HG02970 (cell line): ENCODE measurements at regions not wholly inside any gene's neighbourhood (a gene's known extent, or its start where the extent isn't known, plus 50 kb on each side); places are given as distances from the start of the nearest gene placed in this dataset.

ENCODE experiments used
- ATAC-seq: cut with Tn5 transposase; IDR thresholded peaks from one replicate; pipeline ENCODE4 v1.9.1; 2021; ENCODE audit warnings: mild to moderate bottlenecking, moderate library complexity, moderate number of reproducible peaks; ENCODE audit not compliant: unreplicated experiment, low FRiP score

- ATAC-seq, result no peak
Observed at GRCh38 chr4:162268911-162269310, 105.1 kb upstream of the FSTL5 start.

- ATAC-seq, result no peak
Observed at GRCh38 chr4:162265802-162266201, 102.0 kb upstream of the FSTL5 start.

- no peak for ATAC-seq
Observed at GRCh38 chr4:162245051-162245450, 81.3 kb upstream of the FSTL5 start.

- ATAC-seq, result no peak
Observed at GRCh38 chr4:162241857-162242256, 78.1 kb upstream of the FSTL5 start.

GRCh38 chr4:162239992-162240769 is 76.4 kb upstream of the FSTL5 start:
- no peak for ATAC-seq

- ATAC-seq, result no peak
Observed at GRCh38 chr4:162237676-162238075, 73.9 kb upstream of the FSTL5 start.

GRCh38 chr4:162234595-162234994 is 70.8 kb upstream of the FSTL5 start:
- ATAC-seq, result no peak

- no peak for ATAC-seq
Observed at GRCh38 chr4:162232349-162232748, 68.5 kb upstream of the FSTL5 start.

GRCh38 chr4:162229670-162230069 is 65.9 kb upstream of the FSTL5 start:
- ATAC-seq, result no peak

- no peak for ATAC-seq
Observed at GRCh38 chr4:162221148-162221547, 57.3 kb upstream of the FSTL5 start.
